ENCODE measurements at regions not wholly inside any gene's neighbourhood (a gene's known extent, or its start where the extent isn't known, plus 50 kb on each side); places are given as distances from the start of the nearest gene placed in this dataset.

DNA sequence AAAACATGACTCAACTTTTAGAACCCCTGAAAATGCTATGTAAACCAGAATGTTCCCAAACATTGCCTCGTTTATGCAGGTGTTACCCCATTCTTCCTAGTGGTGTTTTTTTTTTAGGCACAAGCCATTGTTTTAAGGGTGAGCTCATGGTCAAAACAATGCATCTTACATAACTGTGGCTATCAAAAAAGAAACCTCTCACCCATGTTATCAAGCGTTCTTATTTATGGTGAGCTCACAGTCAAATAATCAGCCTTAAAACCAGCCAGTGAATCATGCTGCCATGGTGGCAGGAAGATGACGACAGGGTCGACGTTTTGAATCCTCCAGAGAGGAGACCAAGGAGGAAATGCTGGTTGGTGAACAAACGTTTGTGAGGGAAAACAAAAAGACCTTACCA, 195.2 kb downstream of the KDR start:
- TF ChIP-seq, protein P1, sequence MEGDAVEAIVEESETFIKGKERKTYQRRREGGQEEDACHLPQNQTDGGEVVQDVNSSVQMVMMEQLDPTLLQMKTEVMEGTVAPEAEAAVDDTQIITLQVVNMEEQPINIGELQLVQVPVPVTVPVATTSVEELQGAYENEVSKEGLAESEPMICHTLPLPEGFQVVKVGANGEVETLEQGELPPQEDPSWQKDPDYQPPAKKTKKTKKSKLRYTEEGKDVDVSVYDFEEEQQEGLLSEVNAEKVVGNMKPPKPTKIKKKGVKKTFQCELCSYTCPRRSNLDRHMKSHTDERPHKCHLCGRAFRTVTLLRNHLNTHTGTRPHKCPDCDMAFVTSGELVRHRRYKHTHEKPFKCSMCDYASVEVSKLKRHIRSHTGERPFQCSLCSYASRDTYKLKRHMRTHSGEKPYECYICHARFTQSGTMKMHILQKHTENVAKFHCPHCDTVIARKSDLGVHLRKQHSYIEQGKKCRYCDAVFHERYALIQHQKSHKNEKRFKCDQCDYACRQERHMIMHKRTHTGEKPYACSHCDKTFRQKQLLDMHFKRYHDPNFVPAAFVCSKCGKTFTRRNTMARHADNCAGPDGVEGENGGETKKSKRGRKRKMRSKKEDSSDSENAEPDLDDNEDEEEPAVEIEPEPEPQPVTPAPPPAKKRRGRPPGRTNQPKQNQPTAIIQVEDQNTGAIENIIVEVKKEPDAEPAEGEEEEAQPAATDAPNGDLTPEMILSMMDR (IDR thresholded peaks at IDR 0.05) = no peak
- no peaks in the 10 kb centered on the region for H3K4me1 ChIP-seq
- DNase-seq = no peak
- peaks cover 0 to 2% of the 10 kb centered on the region in 2 donors for H3K9me3 ChIP-seq
- no peaks in the 10 kb centered on the region for H3K27me3 ChIP-seq
- H3K27ac ChIP-seq = peak overlapping the region in 1 of 2 donors; percentile 3
- intact Hi-C loops (cut with DNase I) = no loop called here
- no peaks in the 10 kb centered on the region for H3K36me3 ChIP-seq
- H3K4me3 ChIP-seq = no peak overlapping the region
- ATAC-seq = peak; percentile 18

GRCh38 chr4:54929459-54929858, 195.9 kb downstream of the KDR start:
- Histone ChIP-seq H3K27me3 (no peaks in the 10 kb centered on the region), H3K4me1 (no peaks in the 10 kb centered on the region), H3K9me3 (peaks cover 0 to 10% of the 10 kb centered on the region in 2 donors), H3K27ac (no peak overlapping the region), H3K36me3 (no peaks in the 10 kb centered on the region), H3K4me3 (no peak overlapping the region)
- ATAC-seq (no peak), DNase-seq (no peak)
- intact Hi-C loops (cut with DNase I) = no loop called here
- TF ChIP-seq, protein P1 (IDR thresholded peaks at IDR 0.05) = no peak

DNA sequence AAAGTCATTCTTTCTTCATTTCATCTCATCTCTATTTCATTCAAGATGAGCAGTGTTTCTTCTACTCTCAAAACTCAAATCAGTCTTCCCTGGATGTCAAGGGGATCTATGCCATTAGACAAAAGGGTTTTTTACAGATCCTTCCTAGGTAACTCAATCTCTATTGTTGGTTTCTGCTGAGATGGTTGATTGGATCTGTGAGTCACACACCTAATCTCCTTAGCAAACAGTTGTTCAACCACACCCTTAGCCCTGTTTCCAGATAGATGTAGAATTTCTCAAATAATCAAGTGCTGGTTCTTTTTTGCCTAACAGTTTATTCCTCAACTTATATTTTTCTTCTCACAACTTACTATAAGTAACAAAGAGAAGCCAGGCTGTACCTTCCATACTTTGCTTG, 200.5 kb downstream of the KDR start:
- Histone ChIP-seq H3K4me1 (no peaks in the 10 kb centered on the region), H3K27ac (no peak overlapping the region), H3K36me3 (no peaks in the 10 kb centered on the region), H3K27me3 (no peaks in the 10 kb centered on the region), H3K4me3 (no peak overlapping the region), H3K9me3 (peaks cover 0 to 16% of the 10 kb centered on the region in 2 donors)
- ATAC-seq = no peak
- intact Hi-C loops (cut with DNase I) = no loop called here
- TF ChIP-seq, protein P1 (IDR thresholded peaks at IDR 0.05) = no peak
- no peak for DNase-seq

DNA sequence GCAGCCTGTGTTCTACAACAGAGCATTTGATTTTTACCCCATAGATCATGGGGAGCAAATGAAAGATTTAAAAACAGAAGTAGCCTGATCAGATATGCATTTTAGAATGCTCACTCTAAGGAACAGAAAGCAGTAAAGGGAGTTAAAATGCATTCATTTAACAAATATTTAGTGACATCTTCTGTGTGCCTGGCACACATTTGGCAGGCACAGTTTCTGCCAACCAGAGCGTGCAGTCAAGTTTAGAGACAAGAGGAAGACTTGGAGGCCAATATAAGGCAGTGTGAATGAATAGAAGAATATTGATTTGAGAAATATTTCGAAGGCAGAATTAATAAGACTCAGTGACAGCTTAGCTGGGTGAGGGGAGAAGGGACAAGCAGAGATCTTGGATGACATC, 210.1 kb downstream of the KDR start:
- no peaks in the 10 kb centered on the region for H3K4me1 ChIP-seq
- no peak overlapping the region for H3K4me3 ChIP-seq
- H3K27me3 ChIP-seq = no peaks in the 10 kb centered on the region
- H3K27ac ChIP-seq = no peak overlapping the region
- ATAC-seq (no peak), DNase-seq (no peak)
- intact Hi-C loops (cut with DNase I) = no loop called here
- H3K36me3 ChIP-seq = no peaks in the 10 kb centered on the region
- no peaks in the 10 kb centered on the region for H3K9me3 ChIP-seq
- TF ChIP-seq, protein P1 (IDR thresholded peaks at IDR 0.05) = no peak

DNA sequence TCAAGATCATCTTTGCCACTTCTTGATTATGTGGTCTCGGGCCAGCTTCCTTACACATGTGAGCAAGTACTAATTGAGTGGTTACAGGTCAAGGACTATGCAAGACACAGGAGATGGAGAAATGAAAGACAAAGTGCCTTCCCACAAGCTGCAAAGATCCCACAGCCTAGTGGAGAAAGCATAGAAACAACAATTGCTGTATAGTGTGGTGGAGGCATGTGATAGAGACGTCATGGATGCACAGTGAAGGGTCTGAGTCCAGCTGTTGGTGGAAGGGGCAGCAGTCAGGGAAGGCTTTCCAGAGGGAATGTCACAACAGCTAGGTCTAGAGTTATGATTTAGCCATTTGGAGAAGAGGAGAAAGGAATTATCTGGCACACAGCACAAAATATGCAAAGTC, 210.6 kb downstream of the KDR start:
- Histone ChIP-seq H3K27me3 (no peaks in the 10 kb centered on the region), H3K4me1 (no peaks in the 10 kb centered on the region), H3K27ac (no peak overlapping the region), H3K4me3 (no peak overlapping the region), H3K9me3 (no peaks in the 10 kb centered on the region), H3K36me3 (no peaks in the 10 kb centered on the region)
- TF ChIP-seq, protein P1 (IDR thresholded peaks at IDR 0.05) = no peak
- no peak for DNase-seq
- intact Hi-C loops (cut with DNase I) = no loop called here
- no peak for ATAC-seq

Data from left lung (tissue), 4 donors.